ENCODE measurements at regions not wholly inside any gene's neighbourhood (a gene's known extent, or its start where the extent isn't known, plus 50 kb on each side); places are given as distances from the start of the nearest gene placed in this dataset.
A peak's percentile ranks its signal among the peaks of the same experiment; 100 is the strongest.

DNA sequence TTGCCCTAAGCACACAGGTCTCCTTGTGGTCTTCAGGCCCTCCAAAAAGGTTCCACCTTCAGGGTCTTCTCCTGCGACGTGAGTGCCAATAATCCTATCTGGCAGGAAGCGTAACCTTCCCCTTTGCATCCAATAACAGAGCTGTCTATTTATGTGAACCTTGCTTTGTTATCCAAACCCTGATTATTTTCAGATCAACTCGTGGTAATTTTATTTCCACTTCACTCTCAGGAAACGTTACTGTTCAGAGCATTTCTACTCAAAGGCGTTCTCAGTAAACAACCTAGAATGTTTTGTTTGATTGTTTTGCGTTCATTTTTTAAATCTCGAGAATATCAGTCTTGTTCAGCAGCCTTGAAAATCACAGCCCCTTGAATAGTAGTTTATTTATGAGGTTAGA lies 232.3 kb upstream of the KLF6 start:
- H3K9me1 ChIP-seq (ENCODE audit: control insufficient read depth, extremely low read depth, insufficient read depth, low read length), result no peaks in the 10 kb centered on the region
- dilution Hi-C loops (cut with MboI; ENCODE audit: extremely low pct_ligation_motif_present, low sequenced_read_pairs), result no loop called here
- no peak overlapping the region for H3K4me2 ChIP-seq (ENCODE audit: control insufficient read depth, extremely low read depth, insufficient read depth, low read depth, low read length)
- peaks cover 6% of the 10 kb centered on the region for H3K4me1 ChIP-seq (ENCODE audit: control insufficient read depth, extremely low read depth, insufficient read depth, low read length)
- no peak overlapping the region for H2AFZ ChIP-seq (ENCODE audit: control insufficient read depth, low read length)
- H3K36me3 ChIP-seq (ENCODE audit: control insufficient read depth in 2 of 2, extremely low read depth in 1 of 2, insufficient read depth in 2 of 2, low read length in 2 of 2), result no peaks in the 10 kb centered on the region
- H3K79me2 ChIP-seq (ENCODE audit: control insufficient read depth, insufficient read depth, low read length), result no peaks in the 10 kb centered on the region
- TF ChIP-seq CTCF (optimal IDR thresholded peaks at IDR 0.05 in 1 of 3, IDR thresholded peaks at IDR 0.05 in 1 of 3, conservative IDR thresholded peaks at IDR 0.05 in 1 of 3; ENCODE audit: extremely low read depth in 1 of 3, insufficient read depth in 2 of 3, low read length in 3 of 3), result no peak
- TF ChIP-seq EZH2 (IDR thresholded peaks at IDR 0.05; ENCODE audit: low read length), result no peak
- H4K20me1 ChIP-seq (ENCODE audit: control insufficient read depth, extremely low read depth, insufficient read depth, low read length), result no peaks in the 10 kb centered on the region
- H3K9ac ChIP-seq (ENCODE audit: control insufficient read depth, extremely low read depth, insufficient read depth, low read length), result no peak overlapping the region
- H3K27me3 ChIP-seq (ENCODE audit: control insufficient read depth, extremely low read depth, insufficient read depth, low read length), result no peaks in the 10 kb centered on the region
- FAIRE-seq (peak; percentile 61), DNase-seq (ENCODE audit: low read depth, low spot score) (no peak)
- H3K9me3 ChIP-seq (ENCODE audit: control insufficient read depth, low read depth, low read length), result no peaks in the 10 kb centered on the region
- H3K27ac ChIP-seq (ENCODE audit: control insufficient read depth, insufficient read depth, low read length), result no peak overlapping the region
- no peak overlapping the region for H3K4me3 ChIP-seq (ENCODE audit: control insufficient read depth in 2 of 3, extremely low read depth in 1 of 3, insufficient read depth in 2 of 3, low read depth in 1 of 3, low read length in 3 of 3)

DNA sequence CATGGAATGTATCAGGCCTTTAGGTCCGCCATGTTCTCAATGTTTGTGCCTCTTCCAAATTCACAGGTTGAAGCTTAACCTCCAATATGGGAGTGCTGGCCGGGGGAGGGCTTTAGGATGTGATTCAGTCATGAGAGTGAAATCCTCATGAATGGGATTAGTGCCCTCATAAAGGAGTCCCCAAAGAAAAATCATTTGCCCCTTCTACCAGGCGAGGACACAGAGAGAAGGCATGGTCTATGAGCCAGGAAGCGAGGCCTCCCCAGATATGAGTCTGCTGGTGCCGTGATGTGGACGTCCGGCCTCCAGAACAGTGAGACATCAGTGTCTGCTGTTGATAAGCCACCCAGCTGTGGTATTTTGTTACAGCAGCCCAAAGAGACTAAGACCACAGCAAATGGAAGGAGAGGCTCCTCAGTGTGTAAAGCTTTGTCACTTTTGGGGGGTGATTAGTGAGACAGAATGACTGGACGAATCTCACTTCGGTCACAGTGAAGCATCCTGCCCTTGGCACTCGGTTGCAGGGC lies 231.3 kb upstream of the KLF6 start:
- H4K20me1 ChIP-seq (ENCODE audit: control insufficient read depth, extremely low read depth, insufficient read depth, low read length), result no peaks in the 10 kb centered on the region
- FAIRE-seq (no peak), DNase-seq (ENCODE audit: low read depth, low spot score) (no peak)
- no peaks in the 10 kb centered on the region for H3K36me3 ChIP-seq (ENCODE audit: control insufficient read depth in 2 of 2, extremely low read depth in 1 of 2, insufficient read depth in 2 of 2, low read length in 2 of 2)
- H3K4me1 ChIP-seq (ENCODE audit: control insufficient read depth, extremely low read depth, insufficient read depth, low read length), result peaks cover 6% of the 10 kb centered on the region
- no peak overlapping the region for H3K27ac ChIP-seq (ENCODE audit: control insufficient read depth, insufficient read depth, low read length)
- TF ChIP-seq EZH2 (IDR thresholded peaks at IDR 0.05; ENCODE audit: low read length) (no peak), CTCF (optimal IDR thresholded peaks at IDR 0.05 in 1 of 3, IDR thresholded peaks at IDR 0.05 in 1 of 3, conservative IDR thresholded peaks at IDR 0.05 in 1 of 3; ENCODE audit: extremely low read depth in 1 of 3, insufficient read depth in 2 of 3, low read length in 3 of 3) (no peak)
- H3K9me1 ChIP-seq (ENCODE audit: control insufficient read depth, extremely low read depth, insufficient read depth, low read length), result no peaks in the 10 kb centered on the region
- no peaks in the 10 kb centered on the region for H3K79me2 ChIP-seq (ENCODE audit: control insufficient read depth, insufficient read depth, low read length)
- H3K9me3 ChIP-seq (ENCODE audit: control insufficient read depth, low read depth, low read length), result no peaks in the 10 kb centered on the region
- H3K4me2 ChIP-seq (ENCODE audit: control insufficient read depth, extremely low read depth, insufficient read depth, low read depth, low read length), result no peak overlapping the region
- no peaks in the 10 kb centered on the region for H3K27me3 ChIP-seq (ENCODE audit: control insufficient read depth, extremely low read depth, insufficient read depth, low read length)
- H3K9ac ChIP-seq (ENCODE audit: control insufficient read depth, extremely low read depth, insufficient read depth, low read length), result no peak overlapping the region
- no peak overlapping the region for H2AFZ ChIP-seq (ENCODE audit: control insufficient read depth, low read length)
- H3K4me3 ChIP-seq (ENCODE audit: control insufficient read depth in 2 of 3, extremely low read depth in 1 of 3, insufficient read depth in 2 of 3, low read depth in 1 of 3, low read length in 3 of 3), result no peak overlapping the region
- dilution Hi-C loops (cut with MboI; ENCODE audit: extremely low pct_ligation_motif_present, low sequenced_read_pairs), result no loop called here

Measured in keratinocyte (primary cell).